Heart left ventricle (tissue), 13 donors: ENCODE measurements at regions not wholly inside any gene's neighbourhood (a gene's known extent, or its start where the extent isn't known, plus 50 kb on each side); places are given as distances from the start of the nearest gene placed in this dataset.

ENCODE experiments used
- CTCF ChIP-seq, 12 donors: fragments of 200-600 bp; sonication (generic) in 4 of 12; IDR thresholded peaks; one replicate each; pipeline versions ENCODE4 v1.5.0 to v1.8.0; 2018 to 2022; ENCODE audit warnings: antibody characterized with exemption in 12 of 12, mild to moderate bottlenecking in 5 of 12
- POLR2A ChIP-seq, 2 donors: fragments of 450-650 bp; IDR thresholded peaks; one replicate each; pipeline ENCODE4 v1.6.1; 2017; ENCODE audit warnings: antibody characterized with exemption in 2 of 2, mild to moderate bottlenecking in 2 of 2, moderate library complexity in 2 of 2
- donor health status: ischemic (EF 13 %, LVEDD 7.1; RV severe dilation, severe dysfunction).
- donor health status: DM: no; HTN: yes; CAD: no.
- donor health status: DM: no; HTN: no; CAD: no.
- donor health status: ischemic (EF 25% LVEDD 6.9; RV normal size, moderate dysfunction).
- donor health status: ischemic (EF 25% LVEDD 5.7; RV mildly dilated, moderate dysfunction).
- donor health status: ischemic (EF 35%, LVEDD 5.7; RV mildly dilated, moderate dysfunction).
- donor health status: nonischemic (EF 11% LVEDD 7.7; RV severe dilation, severe dysfunction).
- donor health status: DM: yes; HTN: yes; CAD: no.
- donor health status: PGD.
- donor health status: ischemic (EF 29% LVEDD 5.4; RV normal size, mild dysfunction).
- donor health status: nonischemic (EF 23%, LVEDD 6.1; RV moderate dilation, normal function).

GRCh38 chr20:59439243-59439642 is 138.8 kb downstream of the EDN3 start:
- TF ChIP-seq CTCF (IDR thresholded peaks at IDR 0.05): no peak
- no peak for TF ChIP-seq POLR2A (IDR thresholded peaks at IDR 0.05)
